LHCN-M2 (cell line): ENCODE measurements at regions not wholly inside any gene's neighbourhood (a gene's known extent, or its start where the extent isn't known, plus 50 kb on each side); places are given as distances from the start of the nearest gene placed in this dataset.
"Not testable (repeated sequence)": the region's sequence is repeated elsewhere in the genome, so short reads cannot be mapped to it uniquely, and the experiment has no call there.

ENCODE experiments used
- DNase-seq: peaks from one replicate; pipeline ENCODE4 v3.0.0-alpha.2; 2012; ENCODE audit warnings: low read depth

DNA sequence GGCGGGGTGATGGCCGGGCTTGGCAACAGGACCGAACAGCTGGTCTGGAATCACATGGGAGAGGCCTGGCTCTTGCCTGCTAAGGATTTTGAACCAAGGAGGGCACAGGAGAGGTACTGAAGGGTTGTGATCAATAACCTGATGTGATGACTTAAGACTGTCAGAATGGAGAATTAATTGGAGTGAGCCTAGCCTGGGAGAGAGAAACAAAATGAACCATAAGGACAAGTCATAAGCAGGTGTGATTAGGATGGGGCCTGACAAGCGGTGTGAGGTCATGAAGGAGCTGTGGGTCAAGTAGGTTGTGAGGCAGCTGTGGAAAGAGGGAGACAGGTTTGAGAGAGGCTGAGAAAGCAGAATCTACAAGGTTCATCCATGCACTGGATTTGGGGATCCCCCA, 104.6 kb downstream of the MED10 start:
- DNase-seq: no peak

DNA sequence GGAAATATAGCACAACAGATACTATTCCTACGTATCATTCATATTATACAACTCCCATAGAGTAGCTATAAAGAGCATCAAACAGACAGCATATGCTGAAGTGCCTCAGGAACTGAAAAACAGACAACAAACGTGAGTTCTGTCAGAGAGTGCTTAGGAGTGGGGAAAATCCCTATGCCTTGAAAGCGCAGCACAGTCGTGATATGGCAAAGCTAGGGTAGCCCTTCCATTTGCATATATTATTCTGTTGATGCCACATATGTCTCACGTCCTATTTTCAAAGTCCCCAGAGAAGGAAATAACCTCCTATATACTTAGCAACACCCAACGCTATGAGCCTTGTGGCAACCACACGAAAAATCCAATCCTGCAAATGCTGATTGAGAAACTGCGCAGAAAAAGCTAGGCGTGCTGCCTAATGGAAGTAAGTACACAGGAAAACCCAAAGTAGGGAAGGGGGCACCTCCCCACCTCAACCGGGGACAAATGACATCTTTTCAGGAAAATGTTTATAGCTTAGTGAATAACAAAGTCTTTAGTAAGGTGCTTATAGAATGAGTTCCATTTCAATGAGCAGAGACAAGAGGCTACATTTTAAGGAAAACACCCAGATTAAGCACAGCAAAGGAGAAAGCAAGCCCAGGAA, 105.1 kb downstream of the MED10 start:
- DNase-seq: no peak

DNA sequence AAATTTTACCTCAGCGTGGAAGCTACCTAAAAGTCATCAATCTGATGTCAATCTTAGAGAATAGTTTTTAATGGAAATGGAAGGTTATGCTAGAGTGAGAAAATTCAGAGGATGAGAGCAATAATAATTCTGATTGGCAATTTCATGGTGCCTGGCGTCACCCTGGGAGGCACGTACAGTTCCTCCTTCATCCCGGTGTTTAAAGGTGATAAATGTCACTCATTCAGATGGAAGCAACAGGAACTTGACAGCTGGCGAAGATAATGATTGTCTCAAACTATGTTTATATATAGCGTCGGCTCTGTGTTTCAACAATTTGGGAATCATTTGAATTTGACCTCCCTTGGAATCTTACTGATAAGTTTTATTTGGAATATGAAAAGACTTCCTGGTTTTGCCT, 108.4 kb downstream of the MED10 start:
- DNase-seq: no peak

DNA sequence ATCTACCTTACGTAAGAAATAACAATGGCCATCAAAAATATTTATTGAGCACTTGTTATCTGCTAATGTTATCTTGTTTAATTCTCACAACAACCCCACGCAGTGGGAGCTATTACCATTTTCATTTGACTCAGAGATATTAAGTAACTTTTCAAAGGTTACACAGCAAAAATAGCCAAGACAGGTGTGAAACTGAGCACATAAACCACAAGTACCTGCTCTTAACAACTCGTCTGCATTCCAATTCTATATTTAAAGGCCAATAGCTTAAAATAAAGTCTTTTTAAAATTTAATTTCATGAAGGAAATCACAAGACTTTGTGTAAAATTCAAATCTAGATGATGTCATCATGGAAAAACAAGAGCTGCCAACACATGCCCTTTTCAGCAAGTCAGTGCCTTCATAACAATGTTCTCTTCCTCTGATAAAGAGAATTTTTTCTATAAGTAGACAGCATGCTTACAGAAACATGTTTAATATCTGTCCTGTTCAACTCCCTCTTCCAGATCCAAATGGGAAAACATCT, 111.6 kb downstream of the MED10 start:
- DNase-seq: no peak

DNA sequence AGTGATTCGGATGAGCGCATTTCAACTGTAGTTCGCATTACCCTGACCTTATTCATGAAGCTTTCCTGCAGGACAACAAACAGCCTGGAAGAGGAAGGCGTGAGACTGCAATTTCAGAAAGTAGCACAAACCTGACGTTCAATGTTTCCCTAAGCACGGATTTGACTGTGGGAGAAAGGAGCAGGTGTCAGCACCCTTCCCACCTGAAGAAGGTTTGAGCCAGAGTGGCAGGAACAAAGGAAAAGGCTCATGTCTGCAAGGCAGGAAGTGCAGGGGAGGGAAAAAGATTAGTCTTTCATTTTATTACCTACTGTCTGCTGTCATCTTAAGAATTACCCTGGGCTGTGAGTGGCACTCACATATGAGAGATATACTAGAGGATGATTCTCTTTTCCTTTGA, 114.0 kb downstream of the MED10 start:
- no peak for DNase-seq

DNA sequence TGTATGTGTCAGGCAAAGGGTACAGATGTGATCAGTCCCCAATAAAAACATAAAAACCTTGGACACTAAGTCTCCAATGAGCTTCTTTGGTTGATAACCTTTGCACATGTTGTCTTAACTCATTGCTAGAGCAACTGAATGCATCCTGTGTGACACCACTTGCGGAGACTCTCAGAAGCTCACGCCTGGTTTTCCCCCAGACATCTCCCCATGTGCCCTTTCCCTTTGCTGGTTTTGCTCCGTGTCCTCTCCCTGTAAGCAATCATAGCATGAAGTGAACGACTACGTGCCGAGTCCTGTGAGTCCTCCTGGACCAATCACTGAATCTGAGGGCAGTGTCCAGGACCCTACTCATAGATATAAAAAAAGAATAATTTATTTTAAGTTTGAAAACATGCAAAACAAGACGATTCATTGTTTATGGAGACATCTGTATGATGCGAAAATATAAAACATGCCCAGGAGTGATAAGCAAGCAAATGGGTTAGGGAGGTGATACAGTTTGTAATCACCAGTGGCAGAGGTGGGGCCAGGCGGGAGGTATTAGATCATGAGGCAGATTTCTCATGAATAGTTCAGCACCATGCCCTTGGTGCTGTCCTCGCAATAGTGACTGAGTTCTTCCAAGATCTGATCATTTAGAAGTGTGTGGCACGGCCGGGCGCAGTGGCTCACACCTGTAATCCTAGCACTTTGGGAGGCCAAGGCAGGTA, 115.5 kb downstream of the MED10 start:
- DNase-seq: no peak

DNA sequence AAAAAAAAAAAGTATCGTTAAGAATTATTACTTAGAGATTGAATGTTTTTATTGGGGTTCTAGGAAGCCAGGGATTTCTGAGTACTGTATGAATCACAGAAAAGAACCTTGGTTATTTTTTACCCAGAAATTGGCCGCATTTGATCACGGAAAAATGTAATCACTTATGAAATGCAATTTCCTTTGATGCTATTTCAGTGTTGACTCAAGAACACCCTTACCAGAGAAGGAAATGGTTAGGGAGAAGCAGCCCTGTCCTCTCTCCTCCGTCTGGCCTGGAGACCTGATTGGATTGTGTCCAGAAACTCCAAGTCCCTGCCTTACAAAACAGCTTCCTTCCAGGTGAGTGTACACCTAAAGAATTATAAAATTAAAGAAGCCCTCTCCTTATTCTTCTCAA, 116.7 kb downstream of the MED10 start:
- DNase-seq: no peak

DNA sequence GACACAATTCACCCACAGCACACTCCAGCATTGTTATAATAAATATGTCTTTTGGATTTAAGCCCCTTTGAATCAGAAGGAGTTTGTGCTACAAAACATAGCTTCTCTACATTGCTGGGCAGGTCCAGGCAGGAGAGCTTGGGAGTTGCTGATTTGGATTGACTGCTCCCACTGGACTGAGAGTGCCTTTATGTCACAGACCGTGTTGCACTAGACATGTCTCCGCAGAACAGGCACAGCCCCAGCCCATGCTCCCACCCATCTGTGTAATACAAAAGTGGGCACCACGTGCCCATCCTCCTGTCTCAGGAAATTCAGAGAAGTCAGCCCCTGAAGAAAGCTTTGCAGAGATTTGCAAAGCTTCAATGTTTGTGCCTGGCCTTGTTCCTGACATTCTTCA, 117.1 kb downstream of the MED10 start:
- no peak for DNase-seq

DNA sequence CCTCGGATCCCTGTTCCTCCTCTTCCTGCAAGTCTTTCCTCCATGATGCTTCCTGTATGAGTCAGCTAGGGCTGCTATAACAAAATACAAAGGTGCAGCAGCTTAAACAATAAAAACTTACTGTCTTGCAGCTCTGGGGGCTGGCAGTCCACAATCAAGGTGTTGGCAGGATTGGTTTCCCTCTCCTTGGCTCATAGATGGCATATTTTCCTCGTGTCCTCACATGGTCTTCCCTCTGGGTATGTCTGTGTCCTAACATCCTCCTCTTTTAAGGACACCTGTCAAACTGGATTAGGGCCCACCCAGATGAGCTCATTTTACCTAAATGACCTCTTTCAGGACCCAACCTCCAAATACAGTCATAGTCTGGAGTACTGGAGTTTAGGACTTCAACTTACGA, 117.5 kb downstream of the MED10 start:
- no peak for DNase-seq

DNA sequence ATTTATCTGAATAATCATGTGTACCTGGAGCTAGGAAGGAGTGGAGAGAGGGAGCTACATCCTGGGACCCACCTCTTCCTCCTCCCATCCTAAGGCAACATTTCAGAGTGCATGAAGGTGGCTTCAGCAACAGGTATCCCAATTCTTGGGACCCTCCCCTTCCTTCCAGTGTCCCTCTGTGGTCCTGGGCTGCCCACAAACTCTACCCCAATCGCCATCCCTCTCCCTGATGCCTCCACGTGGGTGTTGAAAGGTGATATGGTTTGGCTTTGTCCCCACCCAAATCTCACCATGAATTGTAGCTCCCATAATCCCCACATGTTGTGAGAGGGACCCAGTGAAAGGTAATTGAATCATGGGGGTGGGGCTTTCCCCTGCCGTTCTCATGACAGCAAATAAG, 121.4 kb downstream of the MED10 start:
- DNase-seq: no peak

DNA sequence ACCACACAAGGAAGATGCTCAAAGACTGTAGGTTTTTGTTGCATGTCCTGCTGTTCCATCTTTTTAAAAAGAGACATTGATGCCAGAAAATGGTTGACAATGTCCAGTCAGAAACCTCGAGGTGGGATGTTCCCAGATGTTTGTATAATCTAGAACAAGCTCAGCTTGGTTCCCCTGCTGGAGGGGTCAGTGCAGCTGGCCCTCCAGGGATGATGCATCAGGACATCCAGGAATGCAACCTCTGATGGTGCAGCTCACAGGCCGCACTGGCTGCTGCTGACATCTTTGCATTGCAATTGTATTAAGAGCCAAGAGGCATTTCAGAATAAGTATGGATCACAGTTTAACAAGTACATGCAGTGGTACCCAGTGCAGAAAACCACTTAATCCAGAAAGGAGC, 122.4 kb downstream of the MED10 start:
- DNase-seq: no peak

DNA sequence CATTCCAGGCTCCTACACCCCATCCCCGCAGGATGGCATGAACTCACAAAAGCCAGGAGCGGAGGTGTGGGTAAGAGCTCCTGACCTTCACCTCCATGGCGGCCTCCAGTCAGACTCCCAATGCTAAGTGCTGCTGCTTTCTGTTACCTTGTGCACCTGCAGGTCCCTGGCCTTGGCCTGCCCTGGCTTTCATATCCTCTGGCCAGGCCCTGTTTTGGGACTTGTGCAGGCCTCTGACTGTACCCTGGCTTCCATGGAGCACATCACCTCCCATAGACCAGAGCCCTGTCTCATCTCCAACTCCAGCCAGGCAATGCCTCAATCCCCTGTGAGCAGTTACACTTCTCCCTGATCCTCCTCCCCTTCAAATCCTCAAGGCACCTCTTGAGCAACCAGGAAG, 124.5 kb downstream of the MED10 start:
- no peak for DNase-seq

DNA sequence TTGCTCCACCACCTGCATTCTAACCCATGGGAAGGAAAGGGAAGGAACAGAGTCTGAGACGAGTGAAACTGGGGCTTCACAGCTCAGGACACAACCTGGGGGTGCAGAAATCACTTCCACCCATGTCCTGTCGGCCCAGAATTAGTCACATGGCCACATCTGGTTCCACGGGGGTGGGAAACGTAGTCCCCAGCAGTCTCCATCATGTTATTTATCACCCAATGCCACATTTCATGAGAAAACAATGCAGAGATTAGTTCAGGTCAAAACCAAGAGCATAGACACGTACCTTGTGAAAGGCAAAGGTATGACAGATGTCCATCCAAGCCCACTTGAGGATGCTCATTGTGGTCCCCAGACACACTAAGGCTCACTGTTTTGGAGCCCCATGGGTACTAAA, 125.1 kb downstream of the MED10 start:
- no peak for DNase-seq

DNA sequence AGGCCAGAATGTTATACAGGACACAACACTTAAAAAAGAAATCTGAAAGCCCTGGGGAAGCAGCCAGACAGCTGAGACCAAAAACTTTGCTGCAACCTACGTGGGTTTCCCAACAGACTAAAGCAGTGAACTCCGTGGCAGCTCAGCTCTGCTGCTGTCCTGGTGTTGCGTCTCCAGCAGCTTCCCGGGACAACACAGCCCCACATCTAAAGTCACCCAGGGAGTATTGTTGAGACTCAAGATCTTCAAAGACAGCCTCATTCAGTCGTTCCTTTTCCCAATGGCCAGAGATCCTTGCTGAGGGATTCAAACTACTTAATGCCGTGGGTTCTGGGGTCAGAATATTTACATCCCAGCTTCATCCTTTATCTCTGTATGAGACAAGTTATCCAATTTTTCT, 125.8 kb downstream of the MED10 start:
- DNase-seq: no peak

DNA sequence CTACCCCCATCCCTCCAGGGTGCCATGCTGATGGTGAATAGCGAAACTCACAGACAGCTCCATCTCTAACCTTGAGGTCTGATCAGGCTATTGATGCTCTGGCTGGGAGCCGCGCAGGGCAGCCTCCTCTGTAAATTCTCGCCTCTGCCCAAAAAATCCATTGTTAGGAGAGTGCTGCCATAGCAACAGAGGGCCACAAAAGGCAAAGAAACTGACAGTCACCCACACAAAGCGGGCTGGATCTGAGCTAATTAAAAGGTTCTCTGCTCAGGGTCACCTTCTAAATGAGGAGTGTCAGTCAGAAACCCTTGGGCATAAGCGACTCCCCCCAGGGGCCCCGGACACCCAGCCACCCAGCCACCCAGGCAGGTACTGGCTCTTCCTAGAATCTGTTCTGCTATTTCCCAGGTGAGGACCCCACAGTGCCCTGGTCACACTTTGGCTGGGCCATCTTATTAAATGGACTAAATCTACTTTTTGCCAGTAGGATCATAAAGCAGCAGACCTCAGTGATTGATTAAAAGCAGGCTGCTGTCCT, 126.7 kb downstream of the MED10 start:
- DNase-seq: no peak

DNA sequence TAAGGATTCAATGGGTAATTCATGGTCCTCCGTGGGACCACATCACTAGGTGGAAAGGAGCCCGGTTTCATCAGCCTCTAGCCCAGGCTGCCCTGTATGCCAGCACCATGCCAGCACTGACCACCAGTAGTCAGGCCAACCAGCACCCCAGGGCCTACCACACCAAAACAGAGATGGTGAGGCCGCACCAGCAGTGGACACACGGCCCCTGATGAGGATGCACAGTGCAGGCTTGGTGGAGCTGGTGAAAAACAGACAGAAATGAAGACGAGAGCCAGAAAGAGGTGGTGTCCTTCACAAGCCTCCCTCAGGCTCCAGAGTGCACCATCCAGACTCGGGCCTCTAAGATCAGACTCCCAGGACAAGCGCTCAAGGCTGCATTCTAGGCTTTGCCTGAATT, 128.2 kb downstream of the MED10 start:
- no peak for DNase-seq

DNA sequence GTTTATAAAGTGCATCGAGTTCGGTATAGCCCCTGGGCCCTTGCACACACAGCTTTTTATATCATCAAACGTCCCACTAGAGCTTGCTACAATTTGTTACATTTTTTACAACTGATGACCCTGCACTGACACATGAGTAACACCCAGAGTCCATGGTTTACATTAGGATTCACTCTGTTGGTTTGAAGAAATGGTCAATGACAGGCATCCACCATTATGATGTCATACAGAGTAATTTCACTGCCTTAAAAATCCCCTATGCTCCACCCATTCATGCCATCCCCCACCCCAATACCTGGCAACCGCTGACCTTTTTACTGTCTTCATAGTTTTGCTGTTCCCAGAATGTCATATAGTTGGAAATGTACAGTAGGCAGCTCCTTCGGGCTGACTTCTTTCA, 130.2 kb downstream of the MED10 start:
- no peak for DNase-seq

DNA sequence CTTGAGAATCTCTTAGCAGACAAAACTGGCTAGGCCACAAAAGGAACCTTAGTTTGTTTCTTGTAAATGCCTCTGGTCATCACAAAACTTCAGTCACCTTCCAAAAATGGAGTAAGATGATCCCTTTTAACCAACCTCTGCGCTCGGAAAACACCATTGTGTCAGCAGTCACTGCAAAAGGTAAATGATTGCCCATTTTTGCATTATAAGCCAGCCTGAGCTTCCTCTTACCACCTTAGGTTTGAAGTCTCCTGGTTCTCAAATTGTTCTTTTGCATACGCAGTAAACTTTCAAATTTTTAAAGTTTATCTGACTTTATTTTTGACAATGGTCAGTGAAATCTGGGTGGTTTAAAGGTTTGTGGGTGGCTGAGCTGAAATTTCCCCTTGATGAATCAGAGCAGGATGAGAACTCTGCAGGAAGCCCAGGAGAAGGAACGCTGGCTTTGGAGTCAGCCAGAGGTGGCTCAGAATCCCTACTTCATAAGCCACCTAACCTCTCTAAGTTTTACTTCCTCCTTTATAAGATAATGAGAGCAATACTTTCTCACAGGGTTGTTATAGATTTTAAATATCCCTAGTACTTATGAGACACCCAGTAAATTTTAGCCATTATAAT, 131.4 kb downstream of the MED10 start:
- DNase-seq: no peak

DNA sequence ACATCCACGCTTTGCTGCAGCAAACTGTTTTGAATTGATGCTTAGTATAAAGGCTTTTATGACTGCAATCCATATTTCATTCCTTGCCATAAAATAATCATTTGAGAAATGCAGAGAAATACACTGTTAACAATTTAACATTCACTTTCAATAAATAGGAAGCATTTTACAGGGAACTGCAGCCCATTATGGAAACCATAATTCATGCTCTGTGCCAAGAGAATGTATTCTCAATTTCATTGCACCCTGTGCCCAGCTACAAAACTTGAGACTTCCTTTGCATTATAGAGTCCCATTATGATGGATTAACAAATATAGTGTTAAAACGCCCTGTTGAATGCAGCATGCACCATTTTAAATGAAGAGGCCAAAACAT, 134.0 kb downstream of the MED10 start:
- DNase-seq: no peak

DNA sequence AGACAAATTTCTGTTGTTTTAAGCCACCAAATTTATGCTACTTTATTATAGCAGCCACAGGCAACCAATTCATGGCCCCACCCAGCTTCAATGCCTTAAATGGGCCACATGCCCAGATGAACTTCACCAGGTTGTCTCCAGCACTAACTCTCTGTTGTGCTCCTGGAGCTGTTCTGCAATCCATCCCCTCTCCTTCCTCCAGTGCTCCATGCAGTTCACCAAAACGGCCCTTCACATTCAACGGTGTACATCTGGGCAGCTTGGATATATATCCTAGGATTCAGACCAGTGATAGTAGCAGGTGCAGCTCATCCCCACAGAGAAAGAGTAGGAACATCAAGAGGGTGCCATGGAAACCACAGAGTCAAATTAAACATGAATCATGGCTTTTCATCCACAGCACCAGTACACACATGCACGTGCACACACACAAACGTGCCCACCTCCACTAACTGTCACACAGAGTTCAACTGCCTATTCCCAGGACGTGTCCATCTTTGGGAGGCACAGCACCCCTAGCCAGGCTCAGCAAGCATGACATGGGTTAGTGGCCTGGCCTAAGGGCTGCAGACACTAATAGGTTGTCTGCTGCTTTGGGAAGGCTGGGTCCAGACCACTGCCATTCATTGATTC, 134.5 kb downstream of the MED10 start:
- DNase-seq: no peak

DNA sequence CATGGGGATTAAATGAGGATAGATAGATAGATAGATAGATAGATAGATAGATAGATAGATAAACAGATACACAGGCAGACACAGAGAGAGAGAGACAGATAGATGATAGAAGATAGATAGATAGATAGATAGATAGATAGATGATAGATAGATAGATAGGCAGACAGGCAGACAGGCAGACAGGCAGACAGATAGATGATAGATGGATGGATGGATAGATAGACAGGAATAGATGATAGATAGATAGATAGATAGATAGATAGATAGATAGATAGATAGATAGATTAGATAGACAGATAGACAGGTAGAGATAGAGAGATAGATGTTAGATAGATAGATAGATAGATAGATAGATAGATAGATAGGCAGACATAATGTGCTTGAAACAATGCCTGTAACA, 137.3 kb downstream of the MED10 start:
- DNase-seq: not testable (repeated sequence)

DNA sequence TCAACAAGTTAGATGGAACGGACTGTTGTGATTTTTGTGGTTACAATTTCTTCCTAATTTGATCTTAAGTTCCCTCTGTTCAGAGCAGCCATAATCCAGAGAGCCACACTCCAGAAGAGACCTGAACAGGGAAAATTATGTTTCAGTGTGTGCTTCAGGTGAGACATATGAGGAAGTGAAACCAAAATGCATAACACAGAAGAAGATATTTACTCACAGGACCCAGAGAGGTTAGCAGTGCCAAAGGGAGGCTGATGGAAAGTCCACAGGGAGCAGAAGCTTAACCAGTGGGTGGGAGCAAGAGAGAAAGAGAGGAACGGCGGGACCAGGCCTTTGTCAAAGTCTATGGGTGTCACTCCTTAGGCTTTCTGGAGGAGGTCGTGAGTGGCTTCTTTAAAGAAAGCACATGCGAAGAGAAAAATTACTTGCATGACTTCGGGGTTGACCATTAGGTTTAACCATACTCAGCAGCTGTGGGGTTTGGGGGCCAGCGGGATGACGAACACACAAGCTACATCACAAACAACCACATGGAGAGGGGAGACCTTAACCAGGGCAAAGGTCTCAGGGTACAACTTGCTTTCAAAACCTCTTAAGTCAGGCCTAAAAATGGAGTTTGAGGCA, 141.4 kb downstream of the MED10 start:
- no peak for DNase-seq
